GM18907 (cell line): ENCODE measurements at regions not wholly inside any gene's neighbourhood (a gene's known extent, or its start where the extent isn't known, plus 50 kb on each side); places are given as distances from the start of the nearest gene placed in this dataset.

Experiments
- ATAC-seq: cut with Tn5 transposase; IDR thresholded peaks from one replicate; pipeline ENCODE4 v1.9.1; 2021; ENCODE audit warnings: mild to moderate bottlenecking, moderate library complexity; ENCODE audit not compliant: unreplicated experiment

GRCh38 chr1:232386294-232386693 is 243.6 kb downstream of the SIPA1L2 start:
- no peak for ATAC-seq

GRCh38 chr1:232385221-232385620 is 244.7 kb downstream of the SIPA1L2 start:
- ATAC-seq, result no peak

- ATAC-seq, result no peak
Measured at GRCh38 chr1:232384171-232384883, 245.6 kb downstream of the SIPA1L2 start.

- ATAC-seq, result no peak
Measured at GRCh38 chr1:232383455-232384123, 246.3 kb downstream of the SIPA1L2 start.

GRCh38 chr1:232382671-232383070 is 247.3 kb downstream of the SIPA1L2 start:
- ATAC-seq, result no peak

GRCh38 chr1:232381394-232382100 is 248.4 kb downstream of the SIPA1L2 start:
- ATAC-seq, result no peak

- no peak for ATAC-seq
Measured at GRCh38 chr1:232380596-232380995, 249.3 kb downstream of the SIPA1L2 start.

- no peak for ATAC-seq
Measured at GRCh38 chr1:232380131-232380530, 249.8 kb downstream of the SIPA1L2 start.

- no peak for ATAC-seq
Measured at GRCh38 chr1:232379063-232379434, 250.9 kb downstream of the SIPA1L2 start.

- ATAC-seq, result no peak
Measured at GRCh38 chr1:232378266-232379062, 251.5 kb downstream of the SIPA1L2 start.

GRCh38 chr1:232377494-232377770 is 252.5 kb downstream of the SIPA1L2 start:
- ATAC-seq, result no peak

GRCh38 chr1:232376632-232377493 is 253.1 kb downstream of the SIPA1L2 start:
- ATAC-seq, result no peak

- no peak for ATAC-seq
Measured at GRCh38 chr1:232372841-232373440, 257.0 kb downstream of the SIPA1L2 start.

- no peak for ATAC-seq
Measured at GRCh38 chr1:232372431-232372830, 257.5 kb downstream of the SIPA1L2 start.

- ATAC-seq, result no peak
Measured at GRCh38 chr1:232369451-232370296, 260.3 kb downstream of the SIPA1L2 start.

- no peak for ATAC-seq
Measured at GRCh38 chr1:232368821-232369321, 261.1 kb downstream of the SIPA1L2 start.

GRCh38 chr1:232367293-232367692 is 262.6 kb downstream of the SIPA1L2 start:
- ATAC-seq, result no peak

- no peak for ATAC-seq
Measured at GRCh38 chr1:232364654-232365382, 265.1 kb downstream of the SIPA1L2 start.
